ENCODE measurements at regions not wholly inside any gene's neighbourhood (a gene's known extent, or its start where the extent isn't known, plus 50 kb on each side); places are given as distances from the start of the nearest gene placed in this dataset.
A peak's percentile ranks its signal among the peaks of the same experiment; 100 is the strongest.
"Not testable (repeated sequence)": the region's sequence is repeated elsewhere in the genome, so short reads cannot be mapped to it uniquely, and the experiment has no call there.

- not testable (repeated sequence) for DNase-seq
Observed at GRCh38 chr2:94737736-94738342, 133.4 kb upstream of the TEKT4 start.

- DNase-seq = no peak
Observed at GRCh38 chr2:94753466-94753998, 117.7 kb upstream of the TEKT4 start.

GRCh38 chr2:94758546-94758945 is 112.7 kb upstream of the TEKT4 start:
- DNase-seq = no peak

GRCh38 chr2:94759211-94759610 is 112.0 kb upstream of the TEKT4 start:
- no peak for DNase-seq

- DNase-seq = no peak
Observed at GRCh38 chr2:94762600-94762999, 108.6 kb upstream of the TEKT4 start.

GRCh38 chr2:94763318-94763717 is 107.9 kb upstream of the TEKT4 start:
- no peak for DNase-seq

GRCh38 chr2:94764331-94764730 is 106.9 kb upstream of the TEKT4 start:
- DNase-seq = not testable (repeated sequence)

- no peak for DNase-seq
Observed at GRCh38 chr2:94767336-94767735, 103.9 kb upstream of the TEKT4 start.

- DNase-seq = no peak
Observed at GRCh38 chr2:94769733-94770132, 101.5 kb upstream of the TEKT4 start.

- DNase-seq = no peak
Observed at GRCh38 chr2:94774851-94775250, 96.4 kb upstream of the TEKT4 start.

GRCh38 chr2:94776036-94776435 is 95.2 kb upstream of the TEKT4 start:
- no peak for DNase-seq

GRCh38 chr2:94785105-94785504 is 86.1 kb upstream of the TEKT4 start:
- not testable (repeated sequence) for DNase-seq

- not testable (repeated sequence) for DNase-seq
Observed at GRCh38 chr2:94786424-94786823, 84.8 kb upstream of the TEKT4 start.

GRCh38 chr2:94790169-94790568 is 81.1 kb upstream of the TEKT4 start:
- not testable (repeated sequence) for DNase-seq

GRCh38 chr2:94797235-94797634 is 74.0 kb upstream of the TEKT4 start:
- DNase-seq = peak; percentile 2

Data from DMS153 (cell line).